Activated B cell treated with CpG ODN at 0.5 μM for 24 hours (primary cell): ENCODE measurements at regions not wholly inside any gene's neighbourhood (a gene's known extent, or its start where the extent isn't known, plus 50 kb on each side); places are given as distances from the start of the nearest gene placed in this dataset.

Experiments
- ATAC-seq: fragments of 200-7000 bp; cut with Tn5 transposase; one replicate; pipeline ENCODE4 v1.10.0; 2021; ENCODE audit warnings: low read depth, mild to moderate bottlenecking, moderate library complexity
- CTCF ChIA-PET: fragments of 350-600 bp; sonication (Branson Sonifier 250); formaldehyde crosslinking; loops from one replicate; lab custom pipeline; 2021; ENCODE audit warnings: antibody characterized with exemption; lab: Charles Lee
- POLR2A ChIA-PET: fragments of 350-600 bp; sonication (Branson Sonifier 250); formaldehyde crosslinking; loops from one replicate; lab custom pipeline; 2021; ENCODE audit warnings: antibody characterized with exemption; lab: Charles Lee
- DNase-seq: peaks from one replicate; pipeline ENCODE4 v3.0.0; 2022
- H3K27ac Mint-ChIP-seq: one replicate; pipeline ENCODE4 v1.8.0; 2020; ENCODE audit warnings: mixed read lengths
- H3K27me3 Mint-ChIP-seq: one replicate; pipeline ENCODE4 v1.8.0; 2021; ENCODE audit warnings: mixed read lengths
- H3K36me3 Mint-ChIP-seq: one replicate; pipeline ENCODE4 v1.8.0; 2021; ENCODE audit warnings: low read depth, mixed read lengths
- H3K4me1 Mint-ChIP-seq: one replicate; pipeline ENCODE4 v1.8.0; 2021; ENCODE audit warnings: mixed read lengths
- H3K4me3 Mint-ChIP-seq: one replicate; pipeline ENCODE4 v1.8.0; 2020; ENCODE audit warnings: mild to moderate bottlenecking, mixed read lengths
- H3K9me3 Mint-ChIP-seq: one replicate; pipeline ENCODE4 v1.8.0; 2020; ENCODE audit warnings: mixed read lengths
- CTCF ChIP-seq: fragments of 200-600 bp; IDR thresholded peaks from one replicate; pipeline ENCODE4 v1.8.0; 2022; ENCODE audit warnings: antibody characterized with exemption, mild to moderate bottlenecking
- intact Hi-C: fragments of 100-400 bp; cut with micrococcal nuclease; formaldehyde crosslinking; loops from one replicate; pipeline ENCODE4 v1.15.1; 2024

- intact Hi-C loops = no loop called here
- Mint-ChIP-seq H3K9me3 (no peaks in the 10 kb centered on the region), H3K27me3 (no peaks in the 10 kb centered on the region), H3K4me3 (no peak overlapping the region), H3K36me3 (no peaks in the 10 kb centered on the region), H3K27ac (no peak overlapping the region), H3K4me1 (no peaks in the 10 kb centered on the region)
- no peak for ATAC-seq
- no peak for DNase-seq
- POLR2A ChIA-PET = no interaction called here
- no peak for TF ChIP-seq CTCF
- CTCF ChIA-PET = no interaction called here
These were observed 298.4 kb downstream of the NDUFA10 start for GRCh38 chr2:239726631-239727181.

GRCh38 chr2:239726091-239726591 is 299.0 kb downstream of the NDUFA10 start:
- no peaks in the 10 kb centered on the region for H3K36me3 Mint-ChIP-seq
- ChIA-PET POLR2A (no interaction called here), CTCF (no interaction called here)
- no peak overlapping the region for H3K27ac Mint-ChIP-seq
- H3K27me3 Mint-ChIP-seq = no peaks in the 10 kb centered on the region
- H3K4me1 Mint-ChIP-seq = no peaks in the 10 kb centered on the region
- no peak for TF ChIP-seq CTCF
- no peak for DNase-seq
- no peak for ATAC-seq
- H3K4me3 Mint-ChIP-seq = no peak overlapping the region
- intact Hi-C loops = no loop called here
- no peaks in the 10 kb centered on the region for H3K9me3 Mint-ChIP-seq

GRCh38 chr2:239725551-239725890 is 299.6 kb downstream of the NDUFA10 start:
- CTCF ChIA-PET = no interaction called here
- POLR2A ChIA-PET = no interaction called here
- H3K4me3 Mint-ChIP-seq = no peak overlapping the region
- no peaks in the 10 kb centered on the region for H3K9me3 Mint-ChIP-seq
- H3K27me3 Mint-ChIP-seq = no peaks in the 10 kb centered on the region
- no peak for ATAC-seq
- H3K27ac Mint-ChIP-seq = no peak overlapping the region
- no peaks in the 10 kb centered on the region for H3K36me3 Mint-ChIP-seq
- DNase-seq = no peak
- no peak for TF ChIP-seq CTCF
- H3K4me1 Mint-ChIP-seq = no peaks in the 10 kb centered on the region
- intact Hi-C loops = no loop called here

GRCh38 chr2:239724851-239725550 is 300.1 kb downstream of the NDUFA10 start:
- Mint-ChIP-seq H3K27me3 (no peaks in the 10 kb centered on the region), H3K36me3 (no peaks in the 10 kb centered on the region), H3K9me3 (no peaks in the 10 kb centered on the region), H3K4me1 (no peaks in the 10 kb centered on the region), H3K27ac (no peak overlapping the region), H3K4me3 (no peak overlapping the region)
- ATAC-seq (no peak), DNase-seq (no peak)
- ChIA-PET CTCF (no interaction called here), POLR2A (no interaction called here)
- intact Hi-C loops = no loop called here
- TF ChIP-seq CTCF = no peak

- DNase-seq = no peak
- H3K4me3 Mint-ChIP-seq = no peak overlapping the region
- TF ChIP-seq CTCF = no peak
- intact Hi-C loops = no loop called here
- ATAC-seq = no peak
- H3K4me1 Mint-ChIP-seq = no peaks in the 10 kb centered on the region
- no peaks in the 10 kb centered on the region for H3K27me3 Mint-ChIP-seq
- CTCF ChIA-PET = no interaction called here
- H3K36me3 Mint-ChIP-seq = no peaks in the 10 kb centered on the region
- POLR2A ChIA-PET = no interaction called here
- no peaks in the 10 kb centered on the region for H3K9me3 Mint-ChIP-seq
- no peak overlapping the region for H3K27ac Mint-ChIP-seq
These were observed 300.8 kb downstream of the NDUFA10 start for GRCh38 chr2:239724194-239724849.
